ENCODE measurements at regions not wholly inside any gene's neighbourhood (a gene's known extent, or its start where the extent isn't known, plus 50 kb on each side); places are given as distances from the start of the nearest gene placed in this dataset.

- Histone ChIP-seq H3F3A (ENCODE audit: low read depth) (no peaks in the 10 kb centered on the region), H3K79me2 (ENCODE audit: insufficient read depth, low read length) (no peaks in the 10 kb centered on the region), H3K4me1 (ENCODE audit: insufficient read depth, low read length, poor library complexity, severe bottlenecking) (no peaks in the 10 kb centered on the region), H4K20me1 (ENCODE audit: insufficient read depth, low read length, poor library complexity, severe bottlenecking) (no peaks in the 10 kb centered on the region), H3K9me3 (ENCODE audit: insufficient read depth, low read depth, low read length) (no peaks in the 10 kb centered on the region), H3K36me3 (ENCODE audit: insufficient read depth, low read length) (no peaks in the 10 kb centered on the region), H3K4me2 (ENCODE audit: low read depth, low read length, poor library complexity, severe bottlenecking) (no peak overlapping the region), H3K27me3 (ENCODE audit: insufficient read depth, low read length, poor library complexity, severe bottlenecking) (no peaks in the 10 kb centered on the region), H3K4me3 (ENCODE audit: low read length, poor library complexity, severe bottlenecking) (no peak overlapping the region), H3K9me2 (replicated peaks; ENCODE audit: low read depth, low read length) (no peaks in the 10 kb centered on the region), H2AFZ (ENCODE audit: low read length) (no peak overlapping the region), H3K9ac (ENCODE audit: low read depth, low read length, poor library complexity, severe bottlenecking) (no peak overlapping the region)
- TF ChIP-seq, protein P1, sequence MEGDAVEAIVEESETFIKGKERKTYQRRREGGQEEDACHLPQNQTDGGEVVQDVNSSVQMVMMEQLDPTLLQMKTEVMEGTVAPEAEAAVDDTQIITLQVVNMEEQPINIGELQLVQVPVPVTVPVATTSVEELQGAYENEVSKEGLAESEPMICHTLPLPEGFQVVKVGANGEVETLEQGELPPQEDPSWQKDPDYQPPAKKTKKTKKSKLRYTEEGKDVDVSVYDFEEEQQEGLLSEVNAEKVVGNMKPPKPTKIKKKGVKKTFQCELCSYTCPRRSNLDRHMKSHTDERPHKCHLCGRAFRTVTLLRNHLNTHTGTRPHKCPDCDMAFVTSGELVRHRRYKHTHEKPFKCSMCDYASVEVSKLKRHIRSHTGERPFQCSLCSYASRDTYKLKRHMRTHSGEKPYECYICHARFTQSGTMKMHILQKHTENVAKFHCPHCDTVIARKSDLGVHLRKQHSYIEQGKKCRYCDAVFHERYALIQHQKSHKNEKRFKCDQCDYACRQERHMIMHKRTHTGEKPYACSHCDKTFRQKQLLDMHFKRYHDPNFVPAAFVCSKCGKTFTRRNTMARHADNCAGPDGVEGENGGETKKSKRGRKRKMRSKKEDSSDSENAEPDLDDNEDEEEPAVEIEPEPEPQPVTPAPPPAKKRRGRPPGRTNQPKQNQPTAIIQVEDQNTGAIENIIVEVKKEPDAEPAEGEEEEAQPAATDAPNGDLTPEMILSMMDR (conservative IDR thresholded peaks at IDR 0.05; ENCODE audit: low read length): no peak
- no peak for TF ChIP-seq EZH2phosphoT487 (IDR thresholded peaks at IDR 0.05; ENCODE audit: borderline replicate concordance)
Measured at GRCh38 chr1:244140420-244140819, 89.3 kb downstream of the ZBTB18 start.

DNA sequence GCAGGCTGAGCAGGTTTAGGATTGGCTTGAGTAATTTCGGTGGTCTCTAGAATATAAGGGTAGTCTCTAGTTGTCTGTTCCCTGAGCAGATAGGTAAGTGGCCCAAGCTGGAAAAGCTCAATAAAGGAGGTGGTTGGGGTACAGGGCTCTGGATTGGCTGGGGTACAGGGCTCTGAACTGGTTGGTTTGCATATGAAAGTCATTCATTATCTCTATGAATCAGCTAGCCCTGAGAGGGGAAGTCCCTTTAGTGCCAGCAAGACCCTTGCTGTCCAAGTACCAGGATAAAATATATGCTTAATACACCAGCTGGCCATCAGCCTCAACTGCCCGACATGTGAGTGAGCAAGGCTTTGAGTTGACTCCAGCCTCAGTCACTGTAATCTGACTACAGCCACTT lies 93.0 kb downstream of the ZBTB18 start:
- H3K79me2 ChIP-seq (ENCODE audit: insufficient read depth, low read length): no peaks in the 10 kb centered on the region
- TF ChIP-seq EZH2phosphoT487 (IDR thresholded peaks at IDR 0.05; ENCODE audit: borderline replicate concordance): no peak
- H3K4me1 ChIP-seq (ENCODE audit: insufficient read depth, low read length, poor library complexity, severe bottlenecking): no peaks in the 10 kb centered on the region
- H2AFZ ChIP-seq (ENCODE audit: low read length): no peak overlapping the region
- H3K36me3 ChIP-seq (ENCODE audit: insufficient read depth, low read length): no peaks in the 10 kb centered on the region
- no peak overlapping the region for H3K9ac ChIP-seq (ENCODE audit: low read depth, low read length, poor library complexity, severe bottlenecking)
- H3K9me2 ChIP-seq (replicated peaks; ENCODE audit: low read depth, low read length): no peaks in the 10 kb centered on the region
- H4K20me1 ChIP-seq (ENCODE audit: insufficient read depth, low read length, poor library complexity, severe bottlenecking): no peaks in the 10 kb centered on the region
- no peak overlapping the region for H3K4me2 ChIP-seq (ENCODE audit: low read depth, low read length, poor library complexity, severe bottlenecking)
- H3K9me3 ChIP-seq (ENCODE audit: insufficient read depth, low read depth, low read length): no peaks in the 10 kb centered on the region
- H3K27me3 ChIP-seq (ENCODE audit: insufficient read depth, low read length, poor library complexity, severe bottlenecking): no peaks in the 10 kb centered on the region
- H3K4me3 ChIP-seq (ENCODE audit: low read length, poor library complexity, severe bottlenecking): no peak overlapping the region
- H3F3A ChIP-seq (ENCODE audit: low read depth): no peaks in the 10 kb centered on the region

DNA sequence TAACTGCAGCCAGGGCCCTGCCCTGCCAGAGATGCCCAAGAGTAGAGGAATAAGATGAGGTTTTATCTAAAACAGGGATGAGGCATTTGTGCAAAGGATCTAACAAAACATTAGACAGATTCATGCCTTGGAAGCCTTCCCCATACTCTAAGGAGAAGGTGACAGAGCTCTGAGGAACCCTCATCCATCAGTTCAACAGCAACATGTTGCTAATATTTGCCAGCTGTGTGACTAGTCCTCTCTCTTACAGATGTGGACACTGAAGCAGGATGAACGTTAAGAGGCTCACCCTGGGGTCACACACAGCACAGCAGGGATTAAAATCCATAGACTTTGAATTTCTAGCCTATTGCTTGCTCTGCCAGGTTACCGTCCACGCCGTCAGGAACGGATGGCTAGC lies 99.0 kb downstream of the ZBTB18 start:
- Histone ChIP-seq H3K4me2 (ENCODE audit: low read depth, low read length, poor library complexity, severe bottlenecking) (no peak overlapping the region), H2AFZ (ENCODE audit: low read length) (no peak overlapping the region), H3K27me3 (ENCODE audit: insufficient read depth, low read length, poor library complexity, severe bottlenecking) (no peaks in the 10 kb centered on the region), H3K9ac (ENCODE audit: low read depth, low read length, poor library complexity, severe bottlenecking) (no peak overlapping the region), H3K36me3 (ENCODE audit: insufficient read depth, low read length) (no peaks in the 10 kb centered on the region), H3K4me3 (ENCODE audit: low read length, poor library complexity, severe bottlenecking) (no peak overlapping the region), H4K20me1 (ENCODE audit: insufficient read depth, low read length, poor library complexity, severe bottlenecking) (no peaks in the 10 kb centered on the region), H3K4me1 (ENCODE audit: insufficient read depth, low read length, poor library complexity, severe bottlenecking) (no peaks in the 10 kb centered on the region), H3F3A (ENCODE audit: low read depth) (no peaks in the 10 kb centered on the region), H3K9me3 (ENCODE audit: insufficient read depth, low read depth, low read length) (no peaks in the 10 kb centered on the region), H3K79me2 (ENCODE audit: insufficient read depth, low read length) (no peaks in the 10 kb centered on the region), H3K9me2 (replicated peaks; ENCODE audit: low read depth, low read length) (no peaks in the 10 kb centered on the region)
- TF ChIP-seq EZH2phosphoT487 (IDR thresholded peaks at IDR 0.05; ENCODE audit: borderline replicate concordance): no peak

- no peaks in the 10 kb centered on the region for H3K36me3 ChIP-seq (ENCODE audit: insufficient read depth, low read length)
- TF ChIP-seq EZH2phosphoT487 (IDR thresholded peaks at IDR 0.05; ENCODE audit: borderline replicate concordance): no peak
- TF ChIP-seq, protein P1 (conservative IDR thresholded peaks at IDR 0.05; ENCODE audit: low read length): no peak
- H2AFZ ChIP-seq (ENCODE audit: low read length): no peak overlapping the region
- no peaks in the 10 kb centered on the region for H4K20me1 ChIP-seq (ENCODE audit: insufficient read depth, low read length, poor library complexity, severe bottlenecking)
- no peaks in the 10 kb centered on the region for H3F3A ChIP-seq (ENCODE audit: low read depth)
- H3K4me2 ChIP-seq (ENCODE audit: low read depth, low read length, poor library complexity, severe bottlenecking): no peak overlapping the region
- H3K79me2 ChIP-seq (ENCODE audit: insufficient read depth, low read length): no peaks in the 10 kb centered on the region
- no peaks in the 10 kb centered on the region for H3K9me3 ChIP-seq (ENCODE audit: insufficient read depth, low read depth, low read length)
- no peaks in the 10 kb centered on the region for H3K27me3 ChIP-seq (ENCODE audit: insufficient read depth, low read length, poor library complexity, severe bottlenecking)
- H3K4me3 ChIP-seq (ENCODE audit: low read length, poor library complexity, severe bottlenecking): no peak overlapping the region
- no peak overlapping the region for H3K9ac ChIP-seq (ENCODE audit: low read depth, low read length, poor library complexity, severe bottlenecking)
- no peaks in the 10 kb centered on the region for H3K4me1 ChIP-seq (ENCODE audit: insufficient read depth, low read length, poor library complexity, severe bottlenecking)
- no peaks in the 10 kb centered on the region for H3K9me2 ChIP-seq (replicated peaks; ENCODE audit: low read depth, low read length)
Measured at GRCh38 chr1:244150665-244151064, 99.6 kb downstream of the ZBTB18 start.

All from Loucy (cell line).